Esophagus muscularis mucosa (tissue), 4 donors: ENCODE measurements at regions not wholly inside any gene's neighbourhood (a gene's known extent, or its start where the extent isn't known, plus 50 kb on each side); places are given as distances from the start of the nearest gene placed in this dataset.

ENCODE experiments used
- CTCF ChIP-seq, 3 experiments: fragments of 200-600 bp in 2 of 3; fragments of 450-650 bp in 1 of 3; sonication (generic) in 2 of 3; IDR thresholded peaks; one replicate each; pipeline ENCODE4 v1.5.1; 2017 to 2019; ENCODE audit warnings: antibody characterized with exemption in 3 of 3, mild to moderate bottlenecking in 2 of 3, moderate library complexity in 1 of 3
- EP300 ChIP-seq: sonication (generic); formaldehyde crosslinking; IDR thresholded peaks from one replicate; pipeline ENCODE4 v1.6.1; 2017; ENCODE audit warnings: antibody characterized with exemption
- POLR2A ChIP-seq: fragments of 450-650 bp; IDR thresholded peaks from one replicate; pipeline ENCODE4 v1.6.1; 2017; ENCODE audit warnings: antibody characterized with exemption, moderate library complexity, mild to moderate bottlenecking, low read depth

GRCh38 chr2:59084326-59084725 lies 843.2 kb upstream of the FANCL start:
- TF ChIP-seq CTCF (IDR thresholded peaks at IDR 0.05), result no peak
- TF ChIP-seq POLR2A, result no peak
- no peak for TF ChIP-seq EP300
